ENCODE measurements at regions not wholly inside any gene's neighbourhood (a gene's known extent, or its start where the extent isn't known, plus 50 kb on each side); places are given as distances from the start of the nearest gene placed in this dataset.

GRCh38 chr10:36042135-36042534, 400.0 kb upstream of the FZD8 start:
- Histone ChIP-seq H3K27me3 (no peaks in the 10 kb centered on the region), H3K4me1 (no peaks in the 10 kb centered on the region), H3K9me3 (no peaks in the 10 kb centered on the region), H3K36me3 (no peaks in the 10 kb centered on the region), H3K4me3 (no peak overlapping the region), H3K27ac (no peak overlapping the region)
- DNase-seq = no peak
- ATAC-seq = no peak
- TF ChIP-seq CTCF (IDR thresholded peaks at IDR 0.05) (no peak), POLR2A (IDR thresholded peaks at IDR 0.05) (no peak)
- intact Hi-C loops (cut with DNase I) = no loop called here
- 79 to 92% (median 86%) methylated on average over 2 of the region's 2 CpGs for WGBS, 4 donors

- TF ChIP-seq POLR2A (IDR thresholded peaks at IDR 0.05) = no peak
- TF ChIP-seq CTCF (IDR thresholded peaks at IDR 0.05) = no peak
- Histone ChIP-seq H3K9me3 (no peaks in the 10 kb centered on the region), H3K27me3 (no peaks in the 10 kb centered on the region), H3K4me1 (no peaks in the 10 kb centered on the region), H3K27ac (no peak overlapping the region), H3K4me3 (no peak overlapping the region), H3K36me3 (no peaks in the 10 kb centered on the region)
- intact Hi-C loops (cut with DNase I) = no loop called here
- no peak for ATAC-seq
- 78 to 92% (median 89%) methylated on average over 3 of the region's 3 CpGs for WGBS, 4 donors
- no peak for DNase-seq
These were observed 396.3 kb upstream of the FZD8 start for GRCh38 chr10:36038316-36038955.

GRCh38 chr10:36036137-36036536, 394.0 kb upstream of the FZD8 start:
- TF ChIP-seq POLR2A (IDR thresholded peaks at IDR 0.05) (no peak), CTCF (IDR thresholded peaks at IDR 0.05) (no peak)
- Histone ChIP-seq H3K4me1 (no peaks in the 10 kb centered on the region), H3K27ac (no peak overlapping the region), H3K27me3 (no peaks in the 10 kb centered on the region), H3K9me3 (no peaks in the 10 kb centered on the region), H3K36me3 (no peaks in the 10 kb centered on the region), H3K4me3 (no peak overlapping the region)
- no peak for DNase-seq
- intact Hi-C loops (cut with DNase I) = no loop called here
- no peak for ATAC-seq
- 89 to 98% (median 91%) methylated on average over 5 of the region's 5 CpGs for WGBS, 4 donors

- Histone ChIP-seq H3K36me3 (no peaks in the 10 kb centered on the region), H3K27me3 (no peaks in the 10 kb centered on the region), H3K27ac (no peak overlapping the region), H3K4me1 (peaks cover 0 to 3% (median 0%) of the 10 kb centered on the region in 12 donors), H3K4me3 (no peak overlapping the region), H3K9me3 (no peaks in the 10 kb centered on the region)
- no peak for ATAC-seq
- DNase-seq = no peak
- TF ChIP-seq CTCF (IDR thresholded peaks at IDR 0.05) = no peak
- no peak for TF ChIP-seq POLR2A (IDR thresholded peaks at IDR 0.05)
- intact Hi-C loops (cut with DNase I) = no loop called here
These were observed 391.7 kb upstream of the FZD8 start for GRCh38 chr10:36033808-36034207.
